GM13977 (cell line): ENCODE measurements at regions not wholly inside any gene's neighbourhood (a gene's known extent, or its start where the extent isn't known, plus 50 kb on each side); places are given as distances from the start of the nearest gene placed in this dataset.

Source experiments
- DNase-seq: peaks from one replicate; pipeline ENCODE4 v3.0.0; 2012; ENCODE audit warnings: low spot score
- CTCF ChIP-seq: IDR thresholded peaks from 2 replicates; pipeline ENCODE4 v1.5.1; 2012; ENCODE audit warnings: mild to moderate bottlenecking, control low read depth; ENCODE audit not compliant: insufficient read depth; ENCODE audit errors: extremely low read depth, missing control alignments
- in situ Hi-C: fragments of 300-500 bp; cut with MboI; formaldehyde crosslinking; loops from one replicate; pipeline ENCODE4 v1.12.0; 2022; ENCODE audit warnings: low sequenced_read_pairs, low pct_unique_long_range_greater_than_20kb, mixed read lengths, inconsistent platforms; ENCODE audit not compliant: unreplicated experiment

DNA sequence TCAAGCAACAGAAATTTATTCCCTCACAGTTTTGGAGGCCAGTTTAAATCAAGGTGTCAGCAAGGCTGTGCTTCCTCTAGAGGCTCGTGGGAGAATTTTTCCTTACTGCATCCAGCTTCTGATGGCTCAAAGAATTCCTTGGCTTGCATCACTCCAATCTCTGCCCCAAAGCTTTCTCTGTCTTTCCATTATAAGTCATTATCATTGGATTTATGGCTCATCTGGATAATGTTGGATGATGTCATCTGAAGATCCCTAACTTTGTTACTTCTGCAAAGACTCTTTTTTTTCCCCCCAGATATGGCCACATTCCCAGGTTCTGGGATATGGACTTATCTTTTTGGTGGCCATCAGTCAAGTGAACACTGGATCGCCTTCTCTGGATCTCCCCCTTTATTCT lies 146.3 kb upstream of the B3GAT2 start:
- in situ Hi-C loops = no loop called here
- no peak for TF ChIP-seq CTCF
- no peak for DNase-seq

- no peak for DNase-seq
- TF ChIP-seq CTCF = no peak
- in situ Hi-C loops = no loop called here
Measured at GRCh38 chr6:71103641-71104040, 146.8 kb upstream of the B3GAT2 start.

DNA sequence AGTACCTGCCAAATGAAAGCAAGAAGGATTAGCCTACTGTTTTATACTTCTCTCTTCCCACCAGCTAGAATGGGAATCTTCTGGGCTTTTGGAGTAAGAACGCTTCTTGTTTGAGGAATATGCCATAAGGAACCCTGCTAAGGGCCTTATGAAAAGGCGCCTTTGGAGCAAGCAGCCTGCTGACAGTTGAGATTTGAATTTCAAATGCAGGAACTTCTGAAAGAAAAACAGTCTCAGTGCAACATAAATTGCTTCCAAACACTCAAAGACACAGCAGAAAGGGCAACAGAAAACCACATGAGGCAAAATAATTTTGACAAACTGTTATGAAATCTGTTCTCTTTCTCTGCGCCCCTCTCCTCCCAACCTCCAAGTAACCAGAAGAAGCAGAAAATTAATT lies 149.4 kb upstream of the B3GAT2 start:
- in situ Hi-C loops = no loop called here
- no peak for DNase-seq

GRCh38 chr6:71107911-71108420 lies 151.1 kb upstream of the B3GAT2 start:
- in situ Hi-C loops = no loop called here
- TF ChIP-seq CTCF = no peak
- DNase-seq = no peak

More for the DNA sequence above, 149.4 kb upstream of the B3GAT2 start:
- TF ChIP-seq CTCF = no peak

GRCh38 chr6:71114544-71114943 lies 157.7 kb upstream of the B3GAT2 start:
- no peak for DNase-seq
- no peak for TF ChIP-seq CTCF

DNA sequence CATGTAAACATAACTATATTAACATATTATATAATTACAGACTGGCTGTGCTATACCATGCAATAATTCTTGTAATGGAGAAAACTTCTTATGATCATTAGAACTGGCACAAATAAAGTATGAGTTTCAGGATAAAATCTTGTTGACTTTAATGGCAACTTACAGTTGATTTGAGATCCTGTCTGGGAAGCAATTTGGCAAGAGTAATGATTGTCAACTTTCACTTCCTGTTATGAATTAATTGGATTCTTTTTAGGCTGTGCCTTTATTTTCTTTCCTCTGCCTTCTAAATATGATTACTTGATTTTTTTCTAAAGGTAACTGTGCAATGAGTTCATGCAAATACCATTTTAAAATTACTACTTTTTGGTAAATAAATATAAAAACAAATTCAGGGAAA lies 158.1 kb upstream of the B3GAT2 start:
- in situ Hi-C loops = no loop called here
- DNase-seq = no peak
- no peak for TF ChIP-seq CTCF

More at GRCh38 chr6:71114544-71114943, 157.7 kb upstream of the B3GAT2 start:
- in situ Hi-C loops = no loop called here

DNA sequence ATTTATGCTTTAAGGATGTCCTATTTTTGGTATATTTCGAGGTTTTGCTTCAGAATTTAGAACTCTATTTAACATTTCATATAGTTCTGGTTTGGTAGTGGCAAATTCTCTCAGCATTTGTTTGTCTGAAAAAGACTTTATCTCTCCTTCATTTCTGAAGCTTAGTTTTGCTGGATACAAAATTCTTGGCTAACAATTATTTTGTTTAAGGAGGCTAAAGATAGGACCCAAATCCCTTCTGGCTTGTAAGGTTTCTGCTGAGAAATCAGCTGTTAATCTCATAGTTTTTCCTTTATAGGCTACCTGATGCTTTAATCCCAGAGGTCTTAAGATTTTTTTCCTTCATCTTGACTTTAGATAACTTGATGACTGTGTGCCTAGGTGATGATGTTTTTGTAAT lies 162.7 kb upstream of the B3GAT2 start:
- no peak for DNase-seq

More for the DNA sequence above, 162.7 kb upstream of the B3GAT2 start:
- in situ Hi-C loops = no loop called here
- no peak for TF ChIP-seq CTCF
